Naive B cell (primary cell): ENCODE measurements at regions not wholly inside any gene's neighbourhood (a gene's known extent, or its start where the extent isn't known, plus 50 kb on each side); places are given as distances from the start of the nearest gene placed in this dataset.
A peak's percentile ranks its signal among the peaks of the same experiment; 100 is the strongest.

Experiments
- ATAC-seq, 2 donors: fragments of 150-1000 bp; cut with Tn5 transposase; 2 replicates each; pipeline ENCODE4 v1.10.0; 2021; ENCODE audit warnings: low read depth in 2 of 2, mild to moderate bottlenecking in 2 of 2, moderate library complexity in 2 of 2
- DNase-seq: peaks from one replicate; pipeline ENCODE4 v3.0.0; 2022
- H3K27ac Mint-ChIP-seq, 6 donors: one replicate each; pipeline ENCODE4 v1.8.0; 2020 to 2022; ENCODE audit warnings: mild to moderate bottlenecking in 6 of 6, mixed read lengths in 6 of 6, moderate library complexity in 5 of 6, inconsistent platforms in 2 of 6
- H3K27me3 Mint-ChIP-seq, 3 donors: one replicate each; pipeline ENCODE4 v1.8.0; 2021 to 2022; ENCODE audit warnings: mixed read lengths in 3 of 3, mild to moderate bottlenecking in 1 of 3
- H3K36me3 Mint-ChIP-seq, 2 donors: one replicate each; pipeline ENCODE4 v1.8.0; 2020 to 2022; ENCODE audit warnings: mixed read lengths in 2 of 2, inconsistent platforms in 1 of 2, mild to moderate bottlenecking in 1 of 2
- H3K4me1 Mint-ChIP-seq, 3 donors: one replicate each; pipeline ENCODE4 v1.8.0; 2020 to 2022; ENCODE audit warnings: mixed read lengths in 3 of 3, inconsistent platforms in 1 of 3, mild to moderate bottlenecking in 1 of 3, moderate library complexity in 1 of 3
- H3K4me3 Mint-ChIP-seq, 8 donors: one replicate each; pipeline ENCODE4 v1.8.0; 2020 to 2022; ENCODE audit warnings: mild to moderate bottlenecking in 8 of 8, mixed read lengths in 8 of 8, moderate library complexity in 8 of 8, inconsistent platforms in 2 of 8
- H3K9me3 Mint-ChIP-seq, 7 donors: one replicate each; pipeline ENCODE4 v1.8.0; 2020 to 2022; ENCODE audit warnings: mixed read lengths in 7 of 7, mild to moderate bottlenecking in 5 of 7, inconsistent platforms in 2 of 7, moderate library complexity in 1 of 7

DNA sequence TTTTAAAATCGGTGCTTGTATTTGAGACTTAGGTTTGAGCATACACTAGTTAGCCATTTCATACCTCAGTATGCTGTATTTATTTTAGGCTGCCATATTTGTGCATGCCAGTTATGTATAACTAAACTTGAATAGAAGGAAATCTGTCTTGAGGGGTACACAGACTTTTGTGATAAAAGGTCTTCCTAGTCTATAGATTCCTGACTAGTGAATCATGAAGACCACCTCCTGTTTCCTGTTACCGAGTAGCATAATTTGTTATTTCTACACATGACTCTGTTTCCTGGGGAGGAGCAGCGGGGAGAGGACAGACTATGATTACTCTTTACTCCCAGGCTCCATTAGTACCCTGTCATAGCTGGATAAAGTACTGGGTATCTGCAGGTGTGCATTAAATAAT, 316.8 kb upstream of the SNX7 start:
- ATAC-seq (no peak), DNase-seq (no peak)
- H3K27ac Mint-ChIP-seq, result no peak overlapping the region
- no peaks in the 10 kb centered on the region for H3K4me1 Mint-ChIP-seq
- H3K9me3 Mint-ChIP-seq, result peaks cover 0 to 6% (median 0%) of the 10 kb centered on the region in 7 donors
- H3K27me3 Mint-ChIP-seq, result no peaks in the 10 kb centered on the region
- no peaks in the 10 kb centered on the region for H3K36me3 Mint-ChIP-seq
- no peak overlapping the region for H3K4me3 Mint-ChIP-seq

DNA sequence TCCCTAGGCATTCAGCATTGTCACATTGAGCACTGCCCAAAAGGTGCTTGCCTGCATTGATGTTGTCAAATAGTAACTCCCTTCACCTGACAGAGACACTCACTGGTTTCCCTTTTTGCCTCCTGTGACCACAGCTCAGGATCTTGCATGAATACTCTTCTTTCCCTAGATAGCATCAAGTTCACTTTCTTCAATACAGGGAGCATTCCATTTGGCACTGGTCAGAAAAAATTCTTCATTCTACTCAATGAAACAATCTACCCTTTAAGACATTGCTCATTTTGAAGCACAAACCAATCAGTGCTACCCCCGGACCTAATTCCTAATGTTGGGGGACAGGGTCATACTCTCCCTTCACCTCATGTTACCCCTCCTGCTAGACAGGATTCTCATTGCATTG, 319.0 kb upstream of the SNX7 start:
- Mint-ChIP-seq H3K4me1 (no peaks in the 10 kb centered on the region), H3K27ac (no peak overlapping the region), H3K4me3 (no peak overlapping the region), H3K9me3 (peaks cover 0 to 6% (median 0%) of the 10 kb centered on the region in 7 donors), H3K36me3 (no peaks in the 10 kb centered on the region), H3K27me3 (no peaks in the 10 kb centered on the region)
- DNase-seq, result no peak
- ATAC-seq, result no peak

DNA sequence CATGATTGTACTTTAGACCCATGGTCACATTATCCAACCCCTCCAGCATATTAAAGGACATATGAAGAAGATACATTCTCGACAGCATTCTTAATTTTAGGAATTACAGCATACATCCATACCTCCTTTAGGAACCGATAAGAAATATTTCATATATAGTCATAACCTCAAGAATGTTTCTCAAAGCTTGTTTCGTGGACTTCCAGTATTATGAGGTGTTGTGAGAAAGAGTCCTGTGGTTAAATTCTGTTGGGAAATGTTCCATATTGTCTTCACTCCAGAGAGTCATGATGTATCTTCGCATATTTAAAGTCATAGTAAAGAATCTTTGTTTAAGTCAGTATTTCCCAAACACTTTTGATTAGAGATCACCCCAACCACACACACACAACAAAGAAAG, 321.0 kb upstream of the SNX7 start:
- Mint-ChIP-seq H3K27ac (no peak overlapping the region), H3K36me3 (no peaks in the 10 kb centered on the region), H3K9me3 (peaks cover 0 to 9% (median 0%) of the 10 kb centered on the region in 7 donors), H3K4me3 (no peak overlapping the region), H3K4me1 (no peaks in the 10 kb centered on the region), H3K27me3 (no peaks in the 10 kb centered on the region)
- ATAC-seq, result no peak
- DNase-seq, result no peak

DNA sequence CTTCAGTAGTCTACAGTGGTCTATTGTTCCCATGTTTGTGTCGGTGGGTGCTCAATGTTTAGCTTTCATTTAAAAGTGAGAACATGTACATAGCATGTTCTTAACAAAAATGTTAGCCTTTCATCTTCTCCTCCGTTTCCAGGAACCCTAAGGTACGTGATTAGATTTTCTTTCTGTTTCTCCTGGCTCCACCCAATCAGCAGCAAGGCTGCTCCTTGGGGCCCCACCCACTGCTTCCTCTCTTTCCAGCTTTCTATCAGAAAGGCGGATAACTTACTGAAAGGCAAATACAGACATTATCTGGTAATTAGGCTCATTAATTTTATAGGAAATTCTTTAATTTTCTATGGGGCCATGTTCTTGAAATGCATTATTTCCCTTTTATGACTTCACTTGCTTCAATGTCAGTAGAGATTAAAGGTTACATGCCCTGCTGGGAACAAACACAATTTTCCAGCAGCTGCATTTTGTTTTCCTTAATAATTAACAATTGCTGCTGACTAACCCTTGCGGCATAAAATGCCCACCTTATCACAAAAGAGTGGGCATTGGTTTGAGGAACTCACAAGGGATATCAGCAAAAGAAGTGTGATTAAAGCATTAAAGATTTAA, 324.9 kb upstream of the SNX7 start:
- peaks cover 0 to 7% (median 0%) of the 10 kb centered on the region in 7 donors for H3K9me3 Mint-ChIP-seq
- no peaks in the 10 kb centered on the region for H3K4me1 Mint-ChIP-seq
- peaks cover 0 to 6% (median 0%) of the 10 kb centered on the region in 3 donors for H3K27me3 Mint-ChIP-seq
- H3K4me3 Mint-ChIP-seq, result no peak overlapping the region
- ATAC-seq (no peak), DNase-seq (no peak)
- H3K36me3 Mint-ChIP-seq, result no peaks in the 10 kb centered on the region
- H3K27ac Mint-ChIP-seq, result no peak overlapping the region

DNA sequence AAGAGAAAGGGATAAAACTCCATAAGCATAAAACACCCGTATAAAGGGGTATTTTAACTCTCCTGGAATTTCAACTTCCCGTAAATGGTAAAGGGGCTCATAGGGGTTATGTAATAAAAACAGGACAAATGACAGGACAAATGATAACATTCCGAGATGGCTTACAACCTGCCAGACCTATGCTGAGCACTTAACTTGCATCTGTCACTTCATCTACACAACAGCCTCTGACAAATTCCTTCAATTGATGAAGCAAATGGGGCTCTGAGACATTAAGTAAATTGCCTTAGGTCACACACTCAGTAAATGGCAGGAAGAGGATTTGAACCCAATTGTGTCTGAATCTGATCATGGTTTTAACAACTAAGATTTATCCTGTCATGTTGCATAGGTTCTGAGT, 327.6 kb upstream of the SNX7 start:
- peaks cover 0 to 5% (median 0%) of the 10 kb centered on the region in 7 donors for H3K9me3 Mint-ChIP-seq
- no peak overlapping the region for H3K27ac Mint-ChIP-seq
- no peaks in the 10 kb centered on the region for H3K36me3 Mint-ChIP-seq
- peaks cover 0 to 6% (median 0%) of the 10 kb centered on the region in 3 donors for H3K27me3 Mint-ChIP-seq
- DNase-seq, result no peak
- no peak for ATAC-seq
- no peak overlapping the region for H3K4me3 Mint-ChIP-seq
- no peaks in the 10 kb centered on the region for H3K4me1 Mint-ChIP-seq

DNA sequence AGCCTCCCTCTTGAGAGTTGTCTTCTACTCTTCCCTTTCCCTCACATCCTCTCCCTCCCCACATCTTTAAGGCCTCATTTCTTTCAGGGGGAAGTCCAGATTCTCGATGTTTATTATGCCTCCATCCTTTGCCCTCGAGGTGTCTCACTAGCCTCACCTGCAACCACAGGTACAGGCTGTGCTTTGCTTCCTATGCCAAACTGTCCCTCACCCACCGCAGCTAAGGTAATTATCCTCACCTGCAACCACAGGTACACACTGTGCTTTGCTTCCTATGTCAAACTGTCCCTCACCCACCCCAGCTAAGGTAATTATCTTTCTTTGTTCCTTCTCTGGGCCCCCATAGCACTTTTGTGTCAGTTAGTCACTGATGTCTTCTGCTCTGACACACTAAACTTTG, 328.1 kb upstream of the SNX7 start:
- Mint-ChIP-seq H3K27me3 (peaks cover 0 to 6% (median 0%) of the 10 kb centered on the region in 3 donors), H3K4me3 (no peak overlapping the region), H3K27ac (no peak overlapping the region), H3K9me3 (peaks cover 0 to 5% (median 0%) of the 10 kb centered on the region in 7 donors), H3K4me1 (no peaks in the 10 kb centered on the region), H3K36me3 (no peaks in the 10 kb centered on the region)
- no peak for ATAC-seq
- DNase-seq, result no peak

DNA sequence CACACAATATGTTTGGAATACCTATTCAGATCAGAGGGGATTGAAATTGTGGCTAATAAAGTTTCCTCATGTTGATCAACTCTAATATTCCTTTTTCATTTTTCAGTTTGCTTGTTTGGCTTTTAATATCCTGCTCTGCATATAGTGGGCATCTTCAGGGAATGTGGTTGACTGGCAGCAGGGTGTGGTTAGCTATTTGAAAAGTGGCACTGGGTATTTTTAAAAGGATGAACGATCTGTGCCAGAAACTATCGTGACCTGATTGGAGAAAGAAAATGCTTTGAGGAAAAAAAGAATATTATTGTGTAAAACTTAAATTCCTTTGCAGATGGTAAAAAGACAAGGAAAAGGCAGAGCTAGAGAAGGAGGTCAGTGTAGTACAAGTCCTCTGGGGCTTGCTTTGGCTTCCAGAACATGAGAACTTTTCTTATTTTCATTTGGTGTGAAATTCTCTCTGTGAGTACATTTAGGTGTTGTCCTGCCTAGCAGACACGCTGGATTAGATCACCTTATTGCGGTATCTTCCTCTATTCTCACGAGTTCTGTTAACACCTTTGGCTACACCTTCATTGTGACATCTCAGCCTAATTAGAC, 329.7 kb upstream of the SNX7 start:
- Mint-ChIP-seq H3K4me1 (no peaks in the 10 kb centered on the region), H3K27me3 (peaks cover 0 to 6% (median 0%) of the 10 kb centered on the region in 3 donors), H3K36me3 (no peaks in the 10 kb centered on the region), H3K27ac (no peak overlapping the region), H3K9me3 (peaks cover 0 to 4% (median 0%) of the 10 kb centered on the region in 7 donors), H3K4me3 (no peak overlapping the region)
- ATAC-seq (no peak), DNase-seq (no peak)

DNA sequence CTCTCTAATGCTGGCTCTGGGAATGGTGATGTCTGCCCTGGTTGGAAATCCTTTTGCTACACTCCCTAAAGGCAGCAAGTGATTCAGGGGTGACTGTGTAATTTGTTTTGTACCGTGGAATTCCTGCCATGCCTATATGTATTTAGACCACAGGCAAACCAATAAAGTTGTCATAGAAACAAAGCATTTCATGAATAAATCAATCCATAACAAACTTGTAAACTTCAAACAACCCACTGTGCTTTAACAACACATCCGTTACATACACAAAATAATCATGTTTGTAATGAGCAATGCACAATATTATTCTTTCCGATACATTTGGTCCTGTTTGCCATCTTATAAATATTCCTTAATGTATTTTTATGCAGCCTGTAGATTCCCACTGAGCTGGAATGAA, 330.3 kb upstream of the SNX7 start:
- ATAC-seq, result no peak
- H3K27ac Mint-ChIP-seq, result no peak overlapping the region
- no peaks in the 10 kb centered on the region for H3K4me1 Mint-ChIP-seq
- no peaks in the 10 kb centered on the region for H3K36me3 Mint-ChIP-seq
- no peak for DNase-seq
- no peak overlapping the region for H3K4me3 Mint-ChIP-seq
- peaks cover 0 to 6% (median 0%) of the 10 kb centered on the region in 3 donors for H3K27me3 Mint-ChIP-seq
- H3K9me3 Mint-ChIP-seq, result peaks cover 0 to 4% (median 0%) of the 10 kb centered on the region in 7 donors

DNA sequence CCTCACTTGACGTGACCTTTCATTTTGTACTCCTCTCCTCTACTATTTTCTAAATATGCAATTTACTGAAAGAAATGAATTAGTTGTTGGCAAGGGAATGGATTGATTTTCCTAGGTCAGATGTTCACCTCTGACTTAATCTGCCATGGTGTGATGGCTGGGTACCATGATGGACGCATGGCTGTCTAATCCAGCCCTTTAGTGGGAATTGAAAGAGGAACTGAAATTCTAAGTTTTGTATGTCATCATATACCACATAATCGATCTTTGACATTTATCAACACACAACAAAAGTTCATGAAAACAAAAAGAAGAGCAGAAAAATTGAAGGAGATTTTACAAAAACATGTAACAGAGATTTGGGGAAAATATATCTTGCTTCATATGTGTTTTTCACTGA, 331.3 kb upstream of the SNX7 start:
- no peak overlapping the region for H3K27ac Mint-ChIP-seq
- no peak for ATAC-seq
- no peak for DNase-seq
- peaks cover 0 to 4% (median 0%) of the 10 kb centered on the region in 7 donors for H3K9me3 Mint-ChIP-seq
- no peaks in the 10 kb centered on the region for H3K36me3 Mint-ChIP-seq
- H3K4me1 Mint-ChIP-seq, result no peaks in the 10 kb centered on the region
- H3K27me3 Mint-ChIP-seq, result peaks cover 0 to 6% (median 0%) of the 10 kb centered on the region in 3 donors
- no peak overlapping the region for H3K4me3 Mint-ChIP-seq

DNA sequence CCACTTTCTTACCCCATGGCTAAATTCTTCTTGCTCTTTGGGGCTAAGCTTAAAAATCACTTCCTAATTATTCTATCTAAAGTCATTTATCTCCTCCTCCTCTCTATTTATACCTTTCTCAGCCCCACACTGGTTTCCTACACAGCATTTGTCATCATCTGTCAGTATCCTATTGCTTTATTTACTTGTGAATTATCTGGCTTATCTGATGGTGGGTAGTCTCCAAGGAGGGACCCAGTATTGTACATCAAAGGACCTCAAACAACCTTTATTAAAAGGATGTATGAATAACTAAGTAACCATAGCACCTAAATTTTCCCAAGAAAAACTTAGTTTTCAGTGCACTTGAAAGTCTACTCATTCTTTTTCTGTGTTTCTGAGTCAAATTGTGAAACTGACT, 332.7 kb upstream of the SNX7 start:
- ATAC-seq (no peak), DNase-seq (no peak)
- Mint-ChIP-seq H3K4me3 (no peak overlapping the region), H3K9me3 (peaks cover 0 to 4% (median 0%) of the 10 kb centered on the region in 7 donors), H3K4me1 (no peaks in the 10 kb centered on the region), H3K27ac (no peak overlapping the region), H3K36me3 (no peaks in the 10 kb centered on the region), H3K27me3 (peaks cover 0 to 6% (median 0%) of the 10 kb centered on the region in 3 donors)

DNA sequence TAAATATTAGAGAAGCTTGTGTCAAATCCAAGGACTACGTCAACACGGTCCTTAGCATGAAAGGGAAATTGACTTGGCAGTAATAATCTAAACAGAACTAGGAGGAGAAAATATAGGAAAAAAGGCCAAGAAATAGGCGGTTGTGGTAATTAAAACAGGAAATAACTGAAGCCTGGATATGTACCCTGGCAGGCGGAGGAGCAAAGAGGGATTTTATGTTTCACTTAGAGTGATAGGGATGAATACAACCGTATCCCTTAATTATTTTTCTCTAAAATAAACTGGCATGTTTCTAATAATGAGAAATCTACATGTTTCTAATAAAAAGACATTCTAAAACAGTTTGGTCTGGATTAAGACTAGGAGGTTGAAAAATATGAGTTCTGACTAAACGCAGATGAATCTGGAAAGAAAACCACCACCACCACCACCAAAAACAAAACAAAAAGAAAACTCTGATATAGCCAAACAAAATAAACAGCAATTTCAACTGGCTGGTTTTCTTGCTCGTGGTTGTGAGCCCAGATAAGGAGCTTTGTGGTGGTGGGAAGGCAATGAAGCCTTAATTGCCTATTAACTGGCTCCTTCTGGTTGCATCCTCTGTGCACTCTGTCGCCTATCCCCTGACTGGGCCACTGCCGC, 334.2 kb upstream of the SNX7 start:
- Mint-ChIP-seq H3K27me3 (no peaks in the 10 kb centered on the region), H3K27ac (peak overlapping the region in 1 of 6 donors; percentile 55), H3K36me3 (no peaks in the 10 kb centered on the region), H3K4me1 (no peaks in the 10 kb centered on the region), H3K9me3 (peaks cover 0 to 4% (median 0%) of the 10 kb centered on the region in 7 donors), H3K4me3 (no peak overlapping the region)
- DNase-seq (no peak), ATAC-seq (no peak)

DNA sequence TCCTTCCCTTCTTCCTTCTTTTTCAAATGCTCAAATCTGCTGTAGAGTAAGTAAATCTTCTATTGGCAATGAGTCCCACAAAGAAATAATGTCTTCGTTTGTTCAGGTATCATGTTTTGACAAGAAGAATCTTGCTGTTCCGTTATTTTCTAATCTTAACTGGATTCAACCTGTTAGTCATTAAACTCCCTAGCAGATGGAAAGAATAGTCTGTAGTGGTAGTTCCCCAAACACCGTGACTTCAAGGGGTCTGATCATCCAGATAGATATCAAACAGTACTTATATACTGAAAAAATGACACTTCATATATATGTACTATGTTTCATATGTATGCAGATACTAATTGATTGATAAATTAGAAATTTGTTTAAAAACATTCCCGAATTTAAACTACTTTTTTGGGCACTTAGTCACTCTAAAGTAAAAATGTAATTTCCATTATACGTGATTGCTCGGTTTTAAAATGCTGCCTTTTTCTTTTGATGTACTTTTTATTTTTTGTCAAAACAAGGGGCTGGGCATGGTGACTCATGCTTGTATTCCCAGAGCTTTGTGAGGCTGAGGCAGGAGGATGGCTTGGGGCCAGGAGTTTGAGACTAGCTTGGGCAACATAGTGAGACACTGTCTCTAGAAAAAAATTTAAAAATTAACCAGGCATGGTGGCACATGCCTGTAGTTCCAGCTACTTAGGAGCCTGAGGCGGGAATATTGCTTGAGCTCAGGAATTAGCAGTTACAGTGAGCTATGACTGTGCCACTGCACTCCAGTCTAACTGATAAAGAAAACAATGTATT, 335.7 kb upstream of the SNX7 start:
- Mint-ChIP-seq H3K27ac (no peak overlapping the region), H3K4me3 (no peak overlapping the region), H3K27me3 (no peaks in the 10 kb centered on the region), H3K9me3 (peaks cover 0 to 4% (median 0%) of the 10 kb centered on the region in 7 donors), H3K4me1 (no peaks in the 10 kb centered on the region), H3K36me3 (no peaks in the 10 kb centered on the region)
- ATAC-seq (no peak), DNase-seq (no peak)

DNA sequence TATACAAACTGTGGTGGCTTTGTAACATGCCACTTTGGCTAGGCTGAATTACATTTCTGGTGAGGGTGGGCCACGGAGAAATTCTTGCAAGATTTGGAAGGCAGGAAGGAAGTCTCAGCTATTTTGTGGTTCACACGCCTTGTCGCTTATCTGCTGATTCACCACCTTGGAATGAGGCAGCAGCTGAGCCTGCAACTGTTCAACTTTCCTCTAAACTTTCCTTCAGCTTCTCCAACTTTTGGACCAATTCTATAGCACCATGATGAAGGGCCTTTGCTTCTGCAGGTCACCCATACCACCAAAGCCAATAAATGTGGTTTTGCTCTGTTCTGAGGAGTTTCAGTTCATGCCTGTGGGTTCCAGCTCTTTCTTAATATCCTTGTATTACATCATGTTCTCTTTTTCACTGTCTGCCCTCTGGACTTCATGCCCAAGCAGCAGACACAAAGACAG, 337.6 kb upstream of the SNX7 start:
- H3K9me3 Mint-ChIP-seq, result no peaks in the 10 kb centered on the region
- no peaks in the 10 kb centered on the region for H3K36me3 Mint-ChIP-seq
- ATAC-seq, result no peak
- H3K27me3 Mint-ChIP-seq, result no peaks in the 10 kb centered on the region
- no peak overlapping the region for H3K27ac Mint-ChIP-seq
- no peak overlapping the region for H3K4me3 Mint-ChIP-seq
- H3K4me1 Mint-ChIP-seq, result no peaks in the 10 kb centered on the region
- no peak for DNase-seq
